Breast epithelium (tissue), 3 donors: ENCODE measurements at regions not wholly inside any gene's neighbourhood (a gene's known extent, or its start where the extent isn't known, plus 50 kb on each side); places are given as distances from the start of the nearest gene placed in this dataset.

Experiments
- POLR2AphosphoS5 ChIP-seq, 3 donors: sonication (generic); formaldehyde crosslinking; IDR thresholded peaks; one replicate each; pipeline ENCODE4 v1.6.1; 2017; ENCODE audit warnings: antibody characterized with exemption in 3 of 3
- TF ChIP-seq, protein P1 (sequence below), 3 donors: fragments of 450-650 bp; IDR thresholded peaks; one replicate each; pipeline ENCODE4 v1.5.1; 2016 to 2017; ENCODE audit warnings: antibody characterized with exemption in 3 of 3, mild to moderate bottlenecking in 3 of 3, moderate library complexity in 3 of 3

DNA sequence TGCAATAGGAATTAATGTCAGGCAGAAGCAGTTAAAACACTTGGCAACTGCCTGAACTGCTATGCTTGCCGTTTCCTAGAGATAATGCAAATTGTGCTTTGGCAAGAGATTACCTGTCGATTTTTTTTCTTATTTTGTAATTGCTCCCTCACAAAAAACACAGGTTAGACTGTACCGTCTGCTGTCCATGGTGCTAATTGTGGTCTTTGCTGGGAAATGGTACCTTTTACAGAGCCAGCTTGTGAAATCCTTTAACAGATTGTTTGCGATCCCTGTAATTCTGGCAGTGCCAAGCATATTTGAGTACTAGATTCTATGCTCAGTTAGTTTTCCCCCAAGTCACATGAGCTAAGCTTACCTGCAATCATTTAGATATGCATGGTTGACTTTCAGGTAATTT is 2125.8 kb upstream of the WWC1 start:
- no peak for TF ChIP-seq POLR2AphosphoS5 (IDR thresholded peaks at IDR 0.05)
- TF ChIP-seq, protein P1, sequence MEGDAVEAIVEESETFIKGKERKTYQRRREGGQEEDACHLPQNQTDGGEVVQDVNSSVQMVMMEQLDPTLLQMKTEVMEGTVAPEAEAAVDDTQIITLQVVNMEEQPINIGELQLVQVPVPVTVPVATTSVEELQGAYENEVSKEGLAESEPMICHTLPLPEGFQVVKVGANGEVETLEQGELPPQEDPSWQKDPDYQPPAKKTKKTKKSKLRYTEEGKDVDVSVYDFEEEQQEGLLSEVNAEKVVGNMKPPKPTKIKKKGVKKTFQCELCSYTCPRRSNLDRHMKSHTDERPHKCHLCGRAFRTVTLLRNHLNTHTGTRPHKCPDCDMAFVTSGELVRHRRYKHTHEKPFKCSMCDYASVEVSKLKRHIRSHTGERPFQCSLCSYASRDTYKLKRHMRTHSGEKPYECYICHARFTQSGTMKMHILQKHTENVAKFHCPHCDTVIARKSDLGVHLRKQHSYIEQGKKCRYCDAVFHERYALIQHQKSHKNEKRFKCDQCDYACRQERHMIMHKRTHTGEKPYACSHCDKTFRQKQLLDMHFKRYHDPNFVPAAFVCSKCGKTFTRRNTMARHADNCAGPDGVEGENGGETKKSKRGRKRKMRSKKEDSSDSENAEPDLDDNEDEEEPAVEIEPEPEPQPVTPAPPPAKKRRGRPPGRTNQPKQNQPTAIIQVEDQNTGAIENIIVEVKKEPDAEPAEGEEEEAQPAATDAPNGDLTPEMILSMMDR (IDR thresholded peaks at IDR 0.05): no peak
